Esophagus squamous epithelium (tissue), 4 donors: ENCODE measurements at regions not wholly inside any gene's neighbourhood (a gene's known extent, or its start where the extent isn't known, plus 50 kb on each side); places are given as distances from the start of the nearest gene placed in this dataset.

Experiments used
- POLR2A ChIP-seq, 4 donors: fragments of 450-650 bp; IDR thresholded peaks; one replicate each; pipeline ENCODE4 v1.6.1; 2017; ENCODE audit warnings: antibody characterized with exemption in 4 of 4, mild to moderate bottlenecking in 4 of 4, moderate library complexity in 3 of 4
- TF ChIP-seq, protein P1 (sequence below), 6 experiments: fragments of 450-650 bp in 4 of 6; fragments of 200-600 bp in 2 of 6; sonication (generic) in 2 of 6; IDR thresholded peaks; one replicate each; pipeline ENCODE4 v1.5.1; 2016 to 2019; ENCODE audit warnings: antibody characterized with exemption in 6 of 6, mild to moderate bottlenecking in 4 of 6, moderate library complexity in 4 of 6

DNA sequence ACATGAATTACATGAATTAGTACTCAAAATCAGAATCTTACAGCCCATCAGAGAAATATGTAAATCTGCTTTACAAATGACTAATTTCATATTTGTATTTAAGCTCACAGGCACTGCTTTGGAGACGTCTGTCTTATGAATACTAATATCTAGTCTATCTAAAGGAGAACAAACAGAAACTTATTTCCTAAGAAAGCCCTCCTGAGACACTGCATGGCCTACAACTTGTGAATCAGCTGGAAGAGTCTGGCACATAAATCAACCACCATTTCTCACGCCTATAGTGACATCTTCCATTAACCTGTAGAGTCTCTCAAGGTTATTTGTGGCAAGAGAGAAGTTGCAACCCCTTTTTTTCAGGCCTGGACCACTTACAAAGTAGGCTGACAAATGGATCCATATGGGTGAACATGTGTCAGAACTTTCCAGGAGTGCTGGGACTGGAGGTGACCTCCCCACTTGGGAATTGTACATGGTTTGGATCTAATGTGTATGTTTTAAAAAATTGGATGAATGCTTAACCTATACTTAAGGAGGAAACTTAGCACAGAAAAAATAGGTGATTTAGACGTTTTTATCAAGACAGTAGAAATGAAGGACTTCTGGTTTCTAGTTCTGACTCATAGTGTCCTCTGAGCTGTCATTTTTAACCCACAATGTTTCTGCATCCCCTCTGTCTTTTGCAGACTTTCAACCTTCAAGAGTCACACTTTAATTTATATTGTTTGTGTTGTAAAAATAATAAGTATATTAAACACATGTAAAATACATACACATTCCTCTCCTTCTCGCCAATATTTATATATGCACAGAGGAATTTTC lies 83.2 kb upstream of the ARHGAP24 start:
- TF ChIP-seq, protein P1, sequence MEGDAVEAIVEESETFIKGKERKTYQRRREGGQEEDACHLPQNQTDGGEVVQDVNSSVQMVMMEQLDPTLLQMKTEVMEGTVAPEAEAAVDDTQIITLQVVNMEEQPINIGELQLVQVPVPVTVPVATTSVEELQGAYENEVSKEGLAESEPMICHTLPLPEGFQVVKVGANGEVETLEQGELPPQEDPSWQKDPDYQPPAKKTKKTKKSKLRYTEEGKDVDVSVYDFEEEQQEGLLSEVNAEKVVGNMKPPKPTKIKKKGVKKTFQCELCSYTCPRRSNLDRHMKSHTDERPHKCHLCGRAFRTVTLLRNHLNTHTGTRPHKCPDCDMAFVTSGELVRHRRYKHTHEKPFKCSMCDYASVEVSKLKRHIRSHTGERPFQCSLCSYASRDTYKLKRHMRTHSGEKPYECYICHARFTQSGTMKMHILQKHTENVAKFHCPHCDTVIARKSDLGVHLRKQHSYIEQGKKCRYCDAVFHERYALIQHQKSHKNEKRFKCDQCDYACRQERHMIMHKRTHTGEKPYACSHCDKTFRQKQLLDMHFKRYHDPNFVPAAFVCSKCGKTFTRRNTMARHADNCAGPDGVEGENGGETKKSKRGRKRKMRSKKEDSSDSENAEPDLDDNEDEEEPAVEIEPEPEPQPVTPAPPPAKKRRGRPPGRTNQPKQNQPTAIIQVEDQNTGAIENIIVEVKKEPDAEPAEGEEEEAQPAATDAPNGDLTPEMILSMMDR (IDR thresholded peaks at IDR 0.05), result no peak
- TF ChIP-seq POLR2A (IDR thresholded peaks at IDR 0.05), result no peak
